Upper lobe of right lung (tissue), 1 donor: ENCODE measurements at regions not wholly inside any gene's neighbourhood (a gene's known extent, or its start where the extent isn't known, plus 50 kb on each side); places are given as distances from the start of the nearest gene placed in this dataset.
"Not testable (repeated sequence)": the region's sequence is repeated elsewhere in the genome, so short reads cannot be mapped to it uniquely, and the experiment has no call there.

Source experiments
- ATAC-seq: fragments of 200-7000 bp; cut with Tn5 transposase; one replicate; pipeline ENCODE4 v1.9.1; 2020; ENCODE audit warnings: mild to moderate bottlenecking, moderate library complexity
- DNase-seq: peaks from one replicate; pipeline ENCODE4 v3.0.0-alpha.2; 2020
- H3K27ac ChIP-seq: fragments of 200-600 bp; one replicate; pipeline ENCODE4 v1.8.0; 2022
- H3K27me3 ChIP-seq: fragments of 200-600 bp; one replicate; pipeline ENCODE4 v1.8.0; 2022; ENCODE audit warnings: mild to moderate bottlenecking
- H3K36me3 ChIP-seq: fragments of 200-600 bp; one replicate; pipeline ENCODE4 v1.8.0; 2022
- H3K4me1 ChIP-seq: fragments of 200-600 bp; one replicate; pipeline ENCODE4 v1.8.0; 2022
- H3K4me3 ChIP-seq: fragments of 200-600 bp; one replicate; pipeline ENCODE4 v1.8.0; 2022; ENCODE audit warnings: mild to moderate bottlenecking
- H3K9me3 ChIP-seq: fragments of 200-600 bp; one replicate; pipeline ENCODE4 v1.8.0; 2022
- intact Hi-C: fragments of 100-400 bp; cut with DNase I; formaldehyde crosslinking; loops from one replicate; pipeline ENCODE4 v1.11.0; 2022
- TF ChIP-seq, protein P1 (sequence below): fragments of 200-600 bp; IDR thresholded peaks from one replicate; pipeline ENCODE4 v1.8.0; 2022; ENCODE audit warnings: antibody characterized with exemption
- donor health status: DM: no; HTN: yes; CAD: no; lungs with severe emphysema.

DNA sequence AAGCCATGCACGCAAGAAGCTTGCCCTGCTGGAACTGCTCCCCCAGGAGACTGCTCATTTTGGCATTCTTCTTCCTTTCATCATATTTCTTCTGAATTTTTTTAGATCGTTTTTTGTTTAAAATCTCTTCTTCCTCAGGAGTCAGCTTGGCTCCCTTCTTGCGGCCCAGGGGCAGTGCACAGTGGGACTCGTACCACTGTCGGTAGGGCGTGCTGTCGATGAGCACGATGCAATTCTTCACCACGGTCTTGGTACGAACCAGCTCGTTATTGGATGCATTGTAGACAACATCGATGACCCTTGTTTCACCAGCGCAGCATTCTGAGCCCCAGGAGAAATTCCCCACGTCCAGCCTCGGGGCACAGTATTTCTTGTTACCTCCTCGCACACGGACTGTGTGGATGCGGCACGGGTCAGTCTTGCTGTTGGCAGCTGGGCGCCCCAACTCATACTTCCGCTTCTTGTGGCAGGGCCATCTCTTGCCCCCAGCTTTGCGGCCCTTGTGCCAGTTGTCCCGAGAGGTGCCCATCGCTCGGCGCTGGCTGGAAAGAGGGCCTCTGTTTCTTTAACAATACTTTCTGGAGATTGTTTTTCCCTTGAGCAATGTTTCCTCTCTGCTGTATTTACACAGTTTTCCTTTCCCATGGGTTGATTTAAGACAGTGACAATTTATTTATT, 452.4 kb downstream of the TMEM121 start:
- Histone ChIP-seq H3K27ac (no peak overlapping the region), H3K9me3 (no peaks in the 10 kb centered on the region), H3K36me3 (no peaks in the 10 kb centered on the region), H3K4me1 (no peaks in the 10 kb centered on the region), H3K4me3 (no peak overlapping the region), H3K27me3 (no peaks in the 10 kb centered on the region)
- no peak for DNase-seq
- no peak for ATAC-seq
- TF ChIP-seq, protein P1, sequence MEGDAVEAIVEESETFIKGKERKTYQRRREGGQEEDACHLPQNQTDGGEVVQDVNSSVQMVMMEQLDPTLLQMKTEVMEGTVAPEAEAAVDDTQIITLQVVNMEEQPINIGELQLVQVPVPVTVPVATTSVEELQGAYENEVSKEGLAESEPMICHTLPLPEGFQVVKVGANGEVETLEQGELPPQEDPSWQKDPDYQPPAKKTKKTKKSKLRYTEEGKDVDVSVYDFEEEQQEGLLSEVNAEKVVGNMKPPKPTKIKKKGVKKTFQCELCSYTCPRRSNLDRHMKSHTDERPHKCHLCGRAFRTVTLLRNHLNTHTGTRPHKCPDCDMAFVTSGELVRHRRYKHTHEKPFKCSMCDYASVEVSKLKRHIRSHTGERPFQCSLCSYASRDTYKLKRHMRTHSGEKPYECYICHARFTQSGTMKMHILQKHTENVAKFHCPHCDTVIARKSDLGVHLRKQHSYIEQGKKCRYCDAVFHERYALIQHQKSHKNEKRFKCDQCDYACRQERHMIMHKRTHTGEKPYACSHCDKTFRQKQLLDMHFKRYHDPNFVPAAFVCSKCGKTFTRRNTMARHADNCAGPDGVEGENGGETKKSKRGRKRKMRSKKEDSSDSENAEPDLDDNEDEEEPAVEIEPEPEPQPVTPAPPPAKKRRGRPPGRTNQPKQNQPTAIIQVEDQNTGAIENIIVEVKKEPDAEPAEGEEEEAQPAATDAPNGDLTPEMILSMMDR, result no peak
- intact Hi-C loops, result no loop called here

DNA sequence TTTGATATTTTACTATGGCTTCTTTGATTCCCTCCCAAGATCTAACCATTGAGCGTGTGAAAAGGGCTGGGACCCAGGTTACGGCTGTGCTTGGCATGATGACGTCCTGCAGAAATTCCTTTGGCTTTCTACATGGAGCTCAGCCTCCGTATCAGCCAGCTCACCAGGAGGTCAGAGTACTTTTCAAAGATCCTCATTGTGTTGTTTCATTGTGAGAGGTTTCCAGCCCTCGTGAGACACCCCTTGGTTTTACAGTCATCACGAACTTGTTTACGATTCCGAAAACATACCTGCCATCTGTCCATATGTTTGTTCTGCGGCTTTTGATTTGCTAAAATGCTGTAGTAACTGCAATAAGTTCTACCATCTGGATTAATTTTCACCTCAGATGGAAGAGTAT, 453.1 kb downstream of the TMEM121 start:
- TF ChIP-seq, protein P1, result no peak
- Histone ChIP-seq H3K9me3 (no peaks in the 10 kb centered on the region), H3K4me3 (no peak overlapping the region), H3K4me1 (no peaks in the 10 kb centered on the region), H3K36me3 (no peaks in the 10 kb centered on the region), H3K27me3 (no peaks in the 10 kb centered on the region), H3K27ac (no peak overlapping the region)
- no peak for ATAC-seq
- intact Hi-C loops, result no loop called here
- DNase-seq, result no peak

DNA sequence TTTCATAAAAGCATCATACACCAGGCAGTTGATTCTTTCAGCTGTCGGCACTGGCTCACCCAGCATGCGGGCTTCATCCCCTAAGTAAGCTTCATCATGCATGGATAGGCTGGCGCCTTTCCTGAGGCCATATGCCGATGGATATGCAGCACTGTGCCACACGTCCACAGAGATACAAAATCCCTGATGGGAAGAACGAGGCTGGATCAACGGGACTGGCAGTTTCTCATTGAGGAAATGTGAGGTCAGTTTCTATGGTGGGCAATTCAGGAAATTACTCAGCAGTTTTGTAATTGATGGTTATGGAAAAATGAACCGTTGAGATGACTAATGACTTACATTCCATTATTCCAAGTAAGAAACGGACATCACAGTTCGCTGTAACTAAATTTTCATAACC, 453.8 kb downstream of the TMEM121 start:
- Histone ChIP-seq H3K27me3 (no peaks in the 10 kb centered on the region), H3K36me3 (no peaks in the 10 kb centered on the region), H3K4me3 (no peak overlapping the region), H3K4me1 (no peaks in the 10 kb centered on the region), H3K27ac (no peak overlapping the region), H3K9me3 (no peaks in the 10 kb centered on the region)
- intact Hi-C loops, result no loop called here
- DNase-seq, result no peak
- TF ChIP-seq, protein P1, result no peak
- no peak for ATAC-seq

DNA sequence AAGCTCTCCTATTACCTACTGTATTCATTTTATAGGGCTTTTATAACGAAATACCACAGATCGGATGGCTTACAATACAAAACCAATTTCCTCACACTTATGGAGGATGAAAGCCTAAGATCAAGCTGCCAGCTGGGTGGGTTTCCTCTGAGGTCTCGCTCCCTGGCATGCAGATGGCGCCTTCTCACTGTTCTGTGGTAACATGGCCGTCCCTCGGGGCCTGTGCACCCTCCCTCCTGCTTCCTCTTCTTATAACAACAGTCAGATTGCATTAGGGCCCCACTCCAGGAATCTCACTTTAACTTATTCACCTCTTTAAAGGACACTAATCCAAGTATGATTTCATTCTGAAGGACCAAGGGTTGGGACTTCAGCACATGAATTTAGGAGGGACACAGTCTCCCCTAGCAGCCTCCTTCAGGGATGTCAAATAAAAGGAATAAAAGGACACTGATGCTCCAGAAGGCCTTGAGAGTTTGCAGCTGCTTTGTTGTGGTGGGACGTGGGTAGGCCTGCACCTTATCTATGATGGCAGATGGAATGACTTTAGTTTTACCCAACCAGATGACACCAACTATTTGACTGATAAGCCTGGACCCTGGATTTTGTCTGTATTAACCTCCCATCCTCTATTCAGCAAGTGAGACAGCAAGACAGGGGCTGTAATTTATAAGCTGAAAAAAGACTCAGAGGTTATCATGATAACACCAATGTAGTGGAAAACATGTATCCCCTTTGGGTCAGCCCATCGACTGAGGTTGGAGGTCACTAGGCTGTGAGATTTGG, 455.3 kb downstream of the TMEM121 start:
- H3K4me3 ChIP-seq, intact Hi-C loops, H3K36me3 ChIP-seq, H3K27ac ChIP-seq, H3K9me3 ChIP-seq, DNase-seq, H3K27me3 ChIP-seq, H3K4me1 ChIP-seq, ATAC-seq: not testable (repeated sequence)

DNA sequence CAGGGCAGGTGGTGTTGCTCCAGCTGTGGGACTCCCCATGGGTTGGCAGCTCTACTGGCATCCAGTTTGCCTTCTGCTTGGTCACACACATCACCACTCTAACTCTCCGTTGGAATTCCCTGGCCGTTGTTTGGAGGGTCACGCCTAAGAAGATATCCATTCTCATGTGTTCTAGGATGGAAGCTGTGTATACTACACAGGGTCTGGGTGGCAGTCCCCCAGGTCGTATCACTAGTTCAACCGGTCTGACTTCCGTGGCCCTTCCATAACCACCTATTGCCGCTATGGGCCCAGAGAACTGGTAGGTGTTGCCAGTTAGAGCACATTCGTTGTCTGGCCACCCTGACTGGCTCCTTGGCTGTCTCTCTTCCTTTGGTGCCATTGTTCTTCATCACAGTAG, 456.3 kb downstream of the TMEM121 start:
- Histone ChIP-seq H3K36me3 (no peaks in the 10 kb centered on the region), H3K4me3 (no peak overlapping the region), H3K27me3 (no peaks in the 10 kb centered on the region), H3K4me1 (no peaks in the 10 kb centered on the region), H3K27ac (no peak overlapping the region), H3K9me3 (no peaks in the 10 kb centered on the region)
- intact Hi-C loops, result no loop called here
- no peak for DNase-seq
- no peak for ATAC-seq
- TF ChIP-seq, protein P1, result no peak

DNA sequence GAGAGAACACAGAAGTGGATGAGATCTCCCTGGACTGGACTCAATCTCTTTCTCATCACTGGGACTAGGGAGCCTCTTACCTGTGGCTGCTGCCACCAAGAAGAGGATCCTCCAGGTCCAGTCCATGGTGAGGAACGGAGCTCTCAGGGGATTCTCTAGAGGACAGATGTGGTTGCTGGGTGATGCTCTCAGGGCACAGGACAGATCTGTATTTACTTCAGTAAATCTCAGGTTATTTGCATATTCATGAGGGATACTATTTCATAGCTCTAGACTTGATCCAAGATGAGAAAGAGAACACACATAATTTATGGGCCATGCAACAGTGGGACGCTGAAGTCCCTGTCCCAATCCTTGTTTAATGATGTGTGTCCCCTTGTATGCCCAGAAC, 460.5 kb downstream of the TMEM121 start:
- TF ChIP-seq, protein P1, result no peak
- DNase-seq (no peak), ATAC-seq (no peak)
- Histone ChIP-seq H3K27ac (peak overlapping the region; percentile 47), H3K4me3 (no peak overlapping the region), H3K27me3 (no peaks in the 10 kb centered on the region), H3K4me1 (no peaks in the 10 kb centered on the region), H3K9me3 (no peaks in the 10 kb centered on the region), H3K36me3 (no peaks in the 10 kb centered on the region)
- intact Hi-C loops, result no loop called here
